T-cell (primary cell): ENCODE measurements at regions not wholly inside any gene's neighbourhood (a gene's known extent, or its start where the extent isn't known, plus 50 kb on each side); places are given as distances from the start of the nearest gene placed in this dataset.

Source experiments
- ATAC-seq, 4 experiments: fragments of 200-7000 bp in 3 of 4; fragments of 150-1000 bp in 1 of 4; cut with Tn5 transposase; replicated peaks in 1 of 4; 1 replicate in 3 of 4; 2 replicates in 1 of 4; pipeline ENCODE4 v1.10.0; 2021; ENCODE audit warnings: moderate library complexity in 3 of 4, mild to moderate bottlenecking in 2 of 4, moderate number of reproducible peaks in 1 of 4
- CTCF ChIA-PET, 2 donors: fragments of 300-600 bp; sonication (Branson Sonifier 250); formaldehyde crosslinking; loops; one replicate each; lab custom pipeline; 2022; ENCODE audit warnings: antibody characterized with exemption in 2 of 2; lab: Charles Lee
- POLR2A ChIA-PET, 2 donors: fragments of 300-600 bp; sonication (Branson Sonifier 250); formaldehyde crosslinking; loops; one replicate each; lab custom pipeline; 2022; ENCODE audit warnings: antibody characterized with exemption in 2 of 2; lab: Charles Lee
- DNase-seq, 35 experiments: peaks; one replicate each; pipeline versions ENCODE4 v3.0.0 to v3.0.0-alpha.2; 2013 to 2023
- H3K27ac ChIP-seq: one replicate; pipeline ENCODE4 v1.5.1; 2013; ENCODE audit warnings: low read length
- H3K27me3 ChIP-seq, 2 experiments: replicated peaks in 1 of 2; 1 replicate in 1 of 2; 2 replicates in 1 of 2; pipeline versions ENCODE4 v1.6.1 to v1.7.0; 2013; ENCODE audit warnings: low read length in 1 of 2, mixed read lengths in 1 of 2; ENCODE audit not compliant: control insufficient read depth in 2 of 2, insufficient read depth in 2 of 2; ENCODE audit errors: extremely low read depth in 1 of 2
- H3K36me3 ChIP-seq, 2 donors: 1 replicate in 1 of 2; 2 replicates in 1 of 2; pipeline versions ENCODE4 v1.6.1 to v1.7.0; 2013; ENCODE audit warnings: low read length in 1 of 2; ENCODE audit not compliant: control insufficient read depth in 2 of 2, insufficient read depth in 1 of 2; ENCODE audit errors: extremely low read depth in 1 of 2
- H3K4me1 ChIP-seq, 2 experiments: 1 replicate in 1 of 2; 2 replicates in 1 of 2; pipeline versions ENCODE4 v1.6.1 to v1.7.0; 2013; ENCODE audit warnings: low read length in 2 of 2, mixed read lengths in 1 of 2; ENCODE audit not compliant: insufficient read depth in 2 of 2, control insufficient read depth in 1 of 2; ENCODE audit errors: extremely low read depth in 1 of 2
- H3K4me3 ChIP-seq, 2 donors: 1 replicate in 1 of 2; 2 replicates in 1 of 2; pipeline versions ENCODE4 v1.5.1 to v1.7.0; 2013; ENCODE audit warnings: mild to moderate bottlenecking in 2 of 2, low read length in 1 of 2, moderate library complexity in 1 of 2; ENCODE audit not compliant: control insufficient read depth in 1 of 2; ENCODE audit errors: extremely low read depth in 1 of 2
- H3K9me3 ChIP-seq: 2 replicates; pipeline ENCODE4 v1.7.0; 2013
- H3K27ac Mint-ChIP-seq, 2 donors: one replicate each; pipeline ENCODE4 v1.8.0; 2020 to 2021; ENCODE audit warnings: mild to moderate bottlenecking in 2 of 2, mixed read lengths in 2 of 2
- H3K27me3 Mint-ChIP-seq, 2 donors: one replicate each; pipeline ENCODE4 v1.8.0; 2021 to 2022; ENCODE audit warnings: mixed read lengths in 2 of 2
- H3K36me3 Mint-ChIP-seq: one replicate; pipeline ENCODE4 v1.8.0; 2021; ENCODE audit warnings: mixed read lengths
- H3K4me1 Mint-ChIP-seq, 3 donors: one replicate each; pipeline ENCODE4 v1.8.0; 2020 to 2022; ENCODE audit warnings: mixed read lengths in 3 of 3, mild to moderate bottlenecking in 1 of 3
- H3K4me3 Mint-ChIP-seq, 3 donors: one replicate each; pipeline ENCODE4 v1.8.0; 2020 to 2022; ENCODE audit warnings: mild to moderate bottlenecking in 3 of 3, mixed read lengths in 3 of 3, moderate library complexity in 3 of 3
- H3K9me3 Mint-ChIP-seq, 3 donors: one replicate each; pipeline ENCODE4 v1.8.0; 2020 to 2022; ENCODE audit warnings: mixed read lengths in 3 of 3
- WGBS: methylation state at CpG from one replicate; pipeline ENCODE4 v1.1.5; 2013; ENCODE audit warnings: missing lambda C conversion rate; ENCODE audit not compliant: insufficient coverage; 5-methylcytosine and 5-hydroxymethylcytosine counted together

GRCh38 chrY:12410696-12411095 is 290.3 kb upstream of the USP9Y start:
- no peaks in the 10 kb centered on the region for H3K36me3 ChIP-seq
- no peaks in the 10 kb centered on the region for H3K27me3 ChIP-seq
- Mint-ChIP-seq H3K4me3 (no peak overlapping the region), H3K27me3 (no peaks in the 10 kb centered on the region), H3K36me3 (no peaks in the 10 kb centered on the region), H3K4me1 (peaks cover 0 to 16% (median 0%) of the 10 kb centered on the region in 3 donors), H3K27ac (no peak overlapping the region), H3K9me3 (no peaks in the 10 kb centered on the region)
- no peaks in the 10 kb centered on the region for H3K4me1 ChIP-seq
- DNase-seq (no peak), ATAC-seq (no peak)
- POLR2A ChIA-PET, result no interaction called here
- CTCF ChIA-PET, result no interaction called here
- H3K27ac ChIP-seq, result no peak overlapping the region
- WGBS, result no CpG with 5 or more reads among the region's 3 CpGs
- no peak overlapping the region for H3K4me3 ChIP-seq
- no peaks in the 10 kb centered on the region for H3K9me3 ChIP-seq

GRCh38 chrY:12421072-12421787 is 279.8 kb upstream of the USP9Y start:
- H3K36me3 Mint-ChIP-seq, result no peaks in the 10 kb centered on the region
- 3% methylated on average over 16 of the region's 60 CpGs for WGBS
- H3K4me1 ChIP-seq, result no peaks in the 10 kb centered on the region
- no peaks in the 10 kb centered on the region for H3K9me3 Mint-ChIP-seq
- no peak overlapping the region for H3K4me3 Mint-ChIP-seq
- DNase-seq (no peak), ATAC-seq (peak in 1 of 4 experiments; percentile 49)
- peaks cover 0 to 9% of the 10 kb centered on the region in 2 donors for H3K27me3 Mint-ChIP-seq
- H3K27ac Mint-ChIP-seq, result no peak overlapping the region
- H3K9me3 ChIP-seq, result no peaks in the 10 kb centered on the region
- peak overlapping the region in 1 of 2 donors; percentile 28 for H3K4me3 ChIP-seq
- H3K27ac ChIP-seq, result no peak overlapping the region
- no peaks in the 10 kb centered on the region for H3K4me1 Mint-ChIP-seq
- no peaks in the 10 kb centered on the region for H3K27me3 ChIP-seq
- H3K36me3 ChIP-seq, result no peaks in the 10 kb centered on the region
- POLR2A ChIA-PET, result no interaction called here
- CTCF ChIA-PET, result interaction anchor here in 1 of 2 donors (0.6 kb wide), 1 partner anchor 515 kb away, joined by 3 read pairs; no protein-coding TSS in a partner anchor

GRCh38 chrY:12421788-12422124 is 279.3 kb upstream of the USP9Y start:
- Mint-ChIP-seq H3K27ac (no peak overlapping the region), H3K9me3 (no peaks in the 10 kb centered on the region), H3K36me3 (no peaks in the 10 kb centered on the region), H3K4me1 (no peaks in the 10 kb centered on the region), H3K4me3 (no peak overlapping the region), H3K27me3 (peaks cover 0 to 9% of the 10 kb centered on the region in 2 donors)
- no peak overlapping the region for H3K27ac ChIP-seq
- WGBS, result 48% methylated on average over 13 of the region's 18 CpGs
- H3K4me1 ChIP-seq, result no peaks in the 10 kb centered on the region
- POLR2A ChIA-PET, result no interaction called here
- no peak for ATAC-seq
- no peaks in the 10 kb centered on the region for H3K27me3 ChIP-seq
- H3K9me3 ChIP-seq, result no peaks in the 10 kb centered on the region
- H3K4me3 ChIP-seq, result no peak overlapping the region
- no peak for DNase-seq
- CTCF ChIA-PET, result no interaction called here
- H3K36me3 ChIP-seq, result no peaks in the 10 kb centered on the region

DNA sequence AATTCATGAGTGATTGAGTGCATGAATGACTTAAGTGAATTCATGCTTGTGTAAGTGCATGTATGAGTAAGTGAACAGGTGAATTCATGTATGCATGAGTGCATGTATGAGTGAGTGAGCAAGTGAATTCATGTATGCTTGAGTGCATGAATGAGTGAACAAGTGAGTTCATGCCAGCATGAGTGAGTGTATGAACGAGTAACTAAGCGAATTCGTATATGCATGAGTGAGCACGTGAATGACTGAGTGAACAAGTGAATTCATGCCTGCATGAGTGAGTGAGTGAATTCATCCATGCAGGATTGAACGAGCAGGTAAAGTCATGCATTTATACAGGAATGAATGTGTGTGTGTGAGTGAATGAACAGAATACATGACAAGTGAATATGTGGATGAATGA is 278.5 kb upstream of the USP9Y start:
- no peak overlapping the region for H3K4me3 Mint-ChIP-seq
- no peaks in the 10 kb centered on the region for H3K36me3 Mint-ChIP-seq
- H3K27me3 ChIP-seq, result no peaks in the 10 kb centered on the region
- no peaks in the 10 kb centered on the region for H3K9me3 ChIP-seq
- no peak for ATAC-seq
- no peaks in the 10 kb centered on the region for H3K4me1 Mint-ChIP-seq
- no peak overlapping the region for H3K27ac Mint-ChIP-seq
- H3K4me3 ChIP-seq, result no peak overlapping the region
- no peak for DNase-seq
- ChIA-PET CTCF (no interaction called here), POLR2A (no interaction called here)
- no peaks in the 10 kb centered on the region for H3K9me3 Mint-ChIP-seq
- H3K36me3 ChIP-seq, result no peaks in the 10 kb centered on the region
- H3K27me3 Mint-ChIP-seq, result peaks cover 0 to 9% of the 10 kb centered on the region in 2 donors
- no peak overlapping the region for H3K27ac ChIP-seq
- WGBS, result 87% methylated on average over 5 of the region's 5 CpGs
- H3K4me1 ChIP-seq, result no peaks in the 10 kb centered on the region

- H3K4me1 ChIP-seq, result no peaks in the 10 kb centered on the region
- Mint-ChIP-seq H3K9me3 (no peaks in the 10 kb centered on the region), H3K4me3 (no peak overlapping the region), H3K36me3 (no peaks in the 10 kb centered on the region), H3K4me1 (no peaks in the 10 kb centered on the region), H3K27ac (no peak overlapping the region), H3K27me3 (peaks cover 0 to 9% of the 10 kb centered on the region in 2 donors)
- no peak for ATAC-seq
- no CpG with 5 or more reads among the region's 6 CpGs for WGBS
- H3K27ac ChIP-seq, result no peak overlapping the region
- POLR2A ChIA-PET, result no interaction called here
- peak in 1 of 35 experiments; percentile 2 for DNase-seq
- no peaks in the 10 kb centered on the region for H3K36me3 ChIP-seq
- no peaks in the 10 kb centered on the region for H3K9me3 ChIP-seq
- H3K4me3 ChIP-seq, result no peak overlapping the region
- CTCF ChIA-PET, result no interaction called here
- no peaks in the 10 kb centered on the region for H3K27me3 ChIP-seq
These were observed 277.4 kb upstream of the USP9Y start for GRCh38 chrY:12423416-12424252.

GRCh38 chrY:12425506-12425905 is 275.5 kb upstream of the USP9Y start:
- POLR2A ChIA-PET, result no interaction called here
- H3K9me3 ChIP-seq, result no peaks in the 10 kb centered on the region
- no CpG with 5 or more reads among the region's 6 CpGs for WGBS
- ATAC-seq (no peak), DNase-seq (no peak)
- H3K27me3 Mint-ChIP-seq, result peaks cover 0 to 8% of the 10 kb centered on the region in 2 donors
- no peak overlapping the region for H3K27ac Mint-ChIP-seq
- CTCF ChIA-PET, result no interaction called here
- H3K4me1 ChIP-seq, result no peaks in the 10 kb centered on the region
- no peaks in the 10 kb centered on the region for H3K9me3 Mint-ChIP-seq
- no peak overlapping the region for H3K27ac ChIP-seq
- H3K4me1 Mint-ChIP-seq, result no peaks in the 10 kb centered on the region
- no peaks in the 10 kb centered on the region for H3K36me3 Mint-ChIP-seq
- no peaks in the 10 kb centered on the region for H3K36me3 ChIP-seq
- no peak overlapping the region for H3K4me3 Mint-ChIP-seq
- no peaks in the 10 kb centered on the region for H3K27me3 ChIP-seq
- H3K4me3 ChIP-seq, result no peak overlapping the region
